AG04450 (cell line): ENCODE measurements at regions not wholly inside any gene's neighbourhood (a gene's known extent, or its start where the extent isn't known, plus 50 kb on each side); places are given as distances from the start of the nearest gene placed in this dataset.
A peak's percentile ranks its signal among the peaks of the same experiment; 100 is the strongest.

ENCODE experiments used
- CTCF ChIA-PET: fragments of 300-600, 350-600 bp; formaldehyde crosslinking; extraction: SDS; loops from one replicate; lab custom pipeline; 2022; ENCODE audit warnings: antibody characterized with exemption, inconsistent platforms; lab: Charles Lee
- POLR2A ChIA-PET: fragments of 350-600 bp; formaldehyde crosslinking; extraction: SDS; loops from one replicate; lab custom pipeline; 2021; ENCODE audit warnings: antibody characterized with exemption, inconsistent platforms; lab: Yijun Ruan, JAX
- DNase-seq: peaks from one replicate; pipeline ENCODE4 v3.0.0-alpha.2; 2011; ENCODE audit warnings: low read depth, low spot score
- H3K27ac ChIP-seq: one replicate; pipeline ENCODE4 v1.5.1; 2012; ENCODE audit warnings: low read depth, low read length, control low read depth
- H3K27me3 ChIP-seq: one replicate; pipeline ENCODE4 v1.6.0; 2012; ENCODE audit warnings: low read length; ENCODE audit not compliant: control insufficient read depth, insufficient read depth
- H3K4me3 ChIP-seq: 2 replicates; pipeline ENCODE4 v1.5.1; 2011; ENCODE audit warnings: mild to moderate bottlenecking, low read depth, low read length, control low read depth
- H3K9me3 ChIP-seq: 2 replicates; pipeline ENCODE4 v1.5.1; 2012; ENCODE audit warnings: low read length; ENCODE audit not compliant: control insufficient read depth, insufficient read depth
- CTCF ChIP-seq: IDR thresholded peaks from 2 replicates; pipeline ENCODE4 v1.5.1; 2011; ENCODE audit warnings: low read depth, low read length, control low read depth, inconsistent platforms

- TF ChIP-seq CTCF: no peak
- Histone ChIP-seq H3K4me3 (no peak overlapping the region), H3K27me3 (no peaks in the 10 kb centered on the region), H3K9me3 (no peaks in the 10 kb centered on the region), H3K27ac (no peak overlapping the region)
- no peak for DNase-seq
- ChIA-PET CTCF (no interaction called here), POLR2A (no interaction called here)
Observed at GRCh38 chr9:82254646-82255367, 266.2 kb downstream of the SPATA31D1 start.

DNA sequence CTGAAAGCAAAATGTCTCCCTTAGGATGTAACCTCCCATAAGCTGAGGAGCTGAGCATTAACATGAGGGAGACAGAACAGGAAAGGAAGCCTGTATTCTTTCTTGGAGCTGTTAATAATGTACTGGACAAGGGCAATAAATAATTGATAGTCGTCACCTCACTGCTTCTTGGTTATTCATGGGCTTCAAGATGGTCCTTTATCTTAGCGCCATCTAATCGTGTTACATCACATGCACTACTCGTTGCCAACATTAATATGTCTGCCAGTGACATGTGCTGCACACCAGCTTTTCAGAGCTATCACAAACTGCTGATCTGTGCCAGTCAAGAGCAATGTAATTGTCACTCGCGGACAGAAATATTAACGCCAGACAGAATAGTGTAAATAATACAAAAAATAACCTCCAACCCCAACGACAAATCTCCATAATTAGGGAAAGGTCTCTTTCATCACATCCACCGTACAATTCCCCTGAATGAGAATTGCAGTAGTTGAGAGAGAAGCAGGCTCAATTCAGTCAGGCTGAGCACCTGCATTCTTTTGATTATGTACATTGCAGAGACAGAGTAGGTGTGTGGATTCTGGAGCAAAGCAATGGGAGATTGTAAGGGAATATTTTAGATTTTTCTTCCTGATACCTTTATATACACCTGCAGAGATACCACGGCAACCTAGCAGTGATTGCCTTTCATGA is 267.1 kb downstream of the SPATA31D1 start:
- Histone ChIP-seq H3K9me3 (no peaks in the 10 kb centered on the region), H3K27ac (no peak overlapping the region), H3K4me3 (no peak overlapping the region), H3K27me3 (no peaks in the 10 kb centered on the region)
- DNase-seq: no peak
- no peak for TF ChIP-seq CTCF
- POLR2A ChIA-PET: no interaction called here
- CTCF ChIA-PET: no interaction called here

- no peak for TF ChIP-seq CTCF
- ChIA-PET POLR2A (no interaction called here), CTCF (no interaction called here)
- no peak for DNase-seq
- Histone ChIP-seq H3K27ac (no peak overlapping the region), H3K4me3 (no peak overlapping the region), H3K9me3 (no peaks in the 10 kb centered on the region), H3K27me3 (no peaks in the 10 kb centered on the region)
Observed at GRCh38 chr9:82260691-82261090, 272.1 kb downstream of the SPATA31D1 start.

GRCh38 chr9:82263619-82264018 is 275.0 kb downstream of the SPATA31D1 start:
- no peak for TF ChIP-seq CTCF
- DNase-seq: no peak
- Histone ChIP-seq H3K27me3 (no peaks in the 10 kb centered on the region), H3K27ac (no peak overlapping the region), H3K9me3 (no peaks in the 10 kb centered on the region), H3K4me3 (no peak overlapping the region)
- CTCF ChIA-PET: no interaction called here
- POLR2A ChIA-PET: no interaction called here

GRCh38 chr9:82271106-82271561 is 282.6 kb downstream of the SPATA31D1 start:
- H3K9me3 ChIP-seq: no peaks in the 10 kb centered on the region
- H3K27ac ChIP-seq: peak overlapping the region; percentile 33
- peak; percentile 89 for DNase-seq
- ChIA-PET POLR2A (no interaction called here), CTCF (no interaction called here)
- no peak overlapping the region for H3K4me3 ChIP-seq
- H3K27me3 ChIP-seq: no peaks in the 10 kb centered on the region
- no peak for TF ChIP-seq CTCF
